Limb (tissue), 2 donors: ENCODE measurements at regions not wholly inside any gene's neighbourhood (a gene's known extent, or its start where the extent isn't known, plus 50 kb on each side); places are given as distances from the start of the nearest gene placed in this dataset.
"Not testable (repeated sequence)": the region's sequence is repeated elsewhere in the genome, so short reads cannot be mapped to it uniquely, and the experiment has no call there.

Experiments
- DNase-seq, 2 donors: peaks; one replicate each; pipeline ENCODE4 v3.0.0-alpha.2; 2016; ENCODE audit errors: extremely low spot score in 2 of 2

- DNase-seq: no peak
Observed at GRCh38 chrX:138270931-138271330, 440.6 kb downstream of the FGF13 start.

GRCh38 chrX:138282598-138283150, 428.8 kb downstream of the FGF13 start:
- not testable (repeated sequence) for DNase-seq

GRCh38 chrX:138287205-138287877, 424.2 kb downstream of the FGF13 start:
- DNase-seq: no peak

GRCh38 chrX:138294951-138295350, 416.6 kb downstream of the FGF13 start:
- DNase-seq: no peak

- DNase-seq: no peak
Observed at GRCh38 chrX:138298268-138298667, 413.2 kb downstream of the FGF13 start.

GRCh38 chrX:138345801-138346200, 365.7 kb downstream of the FGF13 start:
- DNase-seq: no peak

GRCh38 chrX:138349351-138349750, 362.2 kb downstream of the FGF13 start:
- no peak for DNase-seq

- DNase-seq: no peak
Observed at GRCh38 chrX:138378876-138379275, 332.6 kb downstream of the FGF13 start.

GRCh38 chrX:138408101-138408500, 303.4 kb downstream of the FGF13 start:
- DNase-seq: no peak

GRCh38 chrX:138411048-138411447, 300.5 kb downstream of the FGF13 start:
- DNase-seq: no peak
